IMR-90 (cell line): ENCODE measurements at regions not wholly inside any gene's neighbourhood (a gene's known extent, or its start where the extent isn't known, plus 50 kb on each side); places are given as distances from the start of the nearest gene placed in this dataset.

ENCODE experiments used
- ATAC-seq: fragments of 200-7000 bp; cut with Tn5 transposase; 2 replicates; pipeline ENCODE4 v1.9.1; 2020; ENCODE audit warnings: low read depth, mild to moderate bottlenecking, moderate library complexity
- BruUV-seq: library from RNA; stranded (reverse); fragments of 400-500 nt; replicated peaks from 2 replicates; lab custom pipeline; 2021; lab: Mats Ljungman, UMichigan
- CTCF ChIA-PET: fragments of 300-600 bp; formaldehyde crosslinking; extraction: SDS; loops from one replicate; lab custom pipeline; 2021; ENCODE audit warnings: antibody characterized with exemption; lab: Yijun Ruan, JAX
- POLR2A ChIA-PET: fragments of 300-600 bp; sonication (Branson Sonifier 250); formaldehyde crosslinking; loops from one replicate; lab custom pipeline; 2022; ENCODE audit warnings: antibody characterized with exemption; ENCODE audit not compliant: unreplicated experiment; lab: Charles Lee
- DNase-seq: peaks from one replicate; pipeline ENCODE4 v3.0.0; 2013
- H2AFZ ChIP-seq: replicated peaks from 2 replicates; pipeline ENCODE3; 2013; ENCODE audit warnings: low read length, mild to moderate bottlenecking; ENCODE audit not compliant: poor library complexity
- H2AK5ac ChIP-seq: 2 replicates; pipeline ENCODE4 v1.6.1; 2013; ENCODE audit warnings: low read depth, low read length, inconsistent platforms
- H2AK9ac ChIP-seq: replicated peaks from 2 replicates; pipeline ENCODE3; 2013; ENCODE audit warnings: mild to moderate bottlenecking, low read depth, low read length, moderate library complexity; ENCODE audit not compliant: poor library complexity
- H2BK120ac ChIP-seq: 2 replicates; pipeline ENCODE4 v1.6.1; 2013; ENCODE audit warnings: low read depth, low read length, inconsistent platforms
- H2BK15ac ChIP-seq: 3 replicates; pipeline ENCODE4 v1.6.1; 2013; ENCODE audit warnings: low read depth, low read length, inconsistent platforms
- H2BK20ac ChIP-seq: 2 replicates; pipeline ENCODE4 v1.6.1; 2013; ENCODE audit warnings: low read depth, mild to moderate bottlenecking, inconsistent platforms, low read length, moderate library complexity
- H2BK5ac ChIP-seq: 2 replicates; pipeline ENCODE4 v1.6.1; 2013; ENCODE audit warnings: mild to moderate bottlenecking, low read depth, low read length, inconsistent platforms; ENCODE audit not compliant: poor library complexity, severe bottlenecking
- H3K14ac ChIP-seq: replicated peaks from 2 replicates; pipeline ENCODE4 v1.6.1; 2013; ENCODE audit warnings: low read depth, low read length, inconsistent platforms
- H3K18ac ChIP-seq: 2 replicates; pipeline ENCODE4 v1.6.1; 2013; ENCODE audit warnings: low read depth, low read length, control low read depth
- H3K23ac ChIP-seq: 2 replicates; pipeline ENCODE4 v1.6.1; 2013; ENCODE audit warnings: low read depth, low read length, inconsistent platforms
- H3K27ac ChIP-seq: 2 replicates; pipeline ENCODE4 v1.5.1; 2013; ENCODE audit warnings: mild to moderate bottlenecking, control low read depth, low read length; ENCODE audit not compliant: insufficient read depth
- H3K27me3 ChIP-seq: 2 replicates; pipeline ENCODE4 v1.6.1; 2013; ENCODE audit warnings: low read length; ENCODE audit not compliant: control insufficient read depth, insufficient read depth
- H3K36me3 ChIP-seq: 2 replicates; pipeline ENCODE4 v1.6.1; 2013; ENCODE audit warnings: low read length, mixed read lengths; ENCODE audit not compliant: control insufficient read depth, insufficient read depth
- H3K4ac ChIP-seq: 2 replicates; pipeline ENCODE4 v1.6.1; 2013; ENCODE audit warnings: low read depth, low read length, inconsistent platforms
- H3K4me1 ChIP-seq: 2 replicates; pipeline ENCODE4 v1.6.1; 2013; ENCODE audit warnings: low read length, mixed read lengths; ENCODE audit not compliant: control insufficient read depth, insufficient read depth
- H3K4me2 ChIP-seq: 2 replicates; pipeline ENCODE4 v1.6.1; 2013; ENCODE audit warnings: low read depth, mild to moderate bottlenecking, control low read depth, low read length, moderate library complexity
- H3K4me3 ChIP-seq: 2 replicates; pipeline ENCODE4 v1.5.1; 2013; ENCODE audit warnings: low read depth, mild to moderate bottlenecking, control low read depth, low read length, moderate library complexity; ENCODE audit not compliant: insufficient read depth
- H3K56ac ChIP-seq: 2 replicates; pipeline ENCODE4 v1.6.1; 2013; ENCODE audit warnings: low read length, inconsistent platforms; ENCODE audit not compliant: insufficient read depth; ENCODE audit errors: extremely low read depth
- H3K79me1 ChIP-seq, 2 experiments: 2 replicates each; pipeline ENCODE4 v1.6.1; 2013; ENCODE audit warnings: low read length in 2 of 2, inconsistent platforms in 1 of 2, low read depth in 1 of 2
- H3K9ac ChIP-seq: 2 replicates; pipeline ENCODE4 v1.6.1; 2013; ENCODE audit warnings: low read depth, low read length, control low read depth
- H3K9me1 ChIP-seq: 2 replicates; pipeline ENCODE4 v1.6.1; 2013; ENCODE audit warnings: low read length, inconsistent platforms; ENCODE audit not compliant: insufficient read depth
- H3K9me3 ChIP-seq: 2 replicates; pipeline ENCODE4 v1.6.1; 2013; ENCODE audit warnings: low read length; ENCODE audit not compliant: control insufficient read depth, insufficient read depth
- H4K20me1 ChIP-seq: 2 replicates; pipeline ENCODE4 v1.6.1; 2013; ENCODE audit warnings: low read length, inconsistent platforms; ENCODE audit not compliant: insufficient read depth
- H4K5ac ChIP-seq: 2 replicates; pipeline ENCODE4 v1.6.1; 2013; ENCODE audit warnings: mild to moderate bottlenecking, low read depth, low read length, control low read depth
- H4K8ac ChIP-seq, 2 experiments: 2 replicates each; pipeline ENCODE4 v1.6.1; 2013; ENCODE audit warnings: low read depth in 2 of 2, low read length in 2 of 2, control low read depth in 1 of 2, inconsistent platforms in 1 of 2
- H4K91ac ChIP-seq: 2 replicates; pipeline ENCODE4 v1.6.1; 2013; ENCODE audit warnings: low read depth, low read length, inconsistent platforms; ENCODE audit not compliant: insufficient read depth
- BHLHE40 ChIP-seq: fragments of 150-350 bp; IDR thresholded peaks from 2 replicates; pipeline ENCODE4 v1.6.1; 2016; ENCODE audit warnings: mild to moderate bottlenecking, low read depth, low read length
- CEBPB ChIP-seq: IDR thresholded peaks from 2 replicates; pipeline ENCODE4 v1.6.1; 2012; ENCODE audit warnings: low read depth, low read length, improper control_type of control experiment
- CHD1 ChIP-seq: IDR thresholded peaks from 2 replicates; pipeline ENCODE4 v1.6.1; 2012; ENCODE audit warnings: low read depth, low read length, improper control_type of control experiment
- CTCF ChIP-seq: conservative IDR thresholded peaks from 2 replicates; pipeline ENCODE4 v1.5.1; 2012; ENCODE audit warnings: mild to moderate bottlenecking, low read depth, low read length, improper control_type of control experiment
- ELK1 ChIP-seq: fragments of 150-350 bp; IDR thresholded peaks from 2 replicates; pipeline ENCODE4 v1.6.1; 2016; ENCODE audit warnings: low read depth, mild to moderate bottlenecking, low read length, moderate library complexity, borderline replicate concordance
- FOS ChIP-seq: fragments of 150-350 bp; IDR thresholded peaks from 2 replicates; pipeline ENCODE4 v1.6.1; 2016; ENCODE audit warnings: low read depth, low read length
- MAFK ChIP-seq: IDR thresholded peaks from 2 replicates; pipeline ENCODE4 v1.6.1; 2012; ENCODE audit warnings: low read depth, low read length, improper control_type of control experiment
- NFE2L2 ChIP-seq: fragments of 150-350 bp; IDR thresholded peaks from 2 replicates; pipeline ENCODE4 v1.6.1; 2016; ENCODE audit warnings: low read depth, mild to moderate bottlenecking, low read length
- POLR2A ChIP-seq: IDR thresholded peaks from 2 replicates; pipeline ENCODE4 v1.6.1; 2012; ENCODE audit warnings: mild to moderate bottlenecking, low read depth, low read length
- RAD21 ChIP-seq: IDR thresholded peaks from 2 replicates; pipeline ENCODE4 v1.6.1; 2012; ENCODE audit warnings: low read length, improper control_type of control experiment
- SMC3 ChIP-seq: fragments of 150-350 bp; IDR thresholded peaks from 2 replicates; pipeline ENCODE4 v1.6.1; 2016; ENCODE audit warnings: low read depth, mild to moderate bottlenecking, antibody characterized with exemption, low read length, moderate library complexity
- USF2 ChIP-seq: fragments of 150-350 bp; IDR thresholded peaks from 2 replicates; pipeline ENCODE4 v1.6.1; 2017; ENCODE audit warnings: mild to moderate bottlenecking, antibody characterized with exemption, low read length, low read depth
- WGBS, 2 experiments: methylation state at CpG; one replicate each; pipeline versions ENCODE4 v1.1.5 to v1.1.7; 2013; ENCODE audit warnings: missing lambda C conversion rate in 2 of 2; ENCODE audit not compliant: insufficient read length in 1 of 2; ENCODE audit errors: extremely low coverage in 2 of 2; 5-methylcytosine and 5-hydroxymethylcytosine counted together
- dilution Hi-C: fragments of 300-500 bp; cut with HindIII; formaldehyde crosslinking; loops from one replicate; pipeline ENCODE4 v1.14.3; 2018; ENCODE audit warnings: low sequenced_read_pairs; ENCODE audit not compliant: unreplicated experiment
- in situ Hi-C: fragments of 300-500 bp; cut with MboI; formaldehyde crosslinking; loops from 3 replicates; pipeline ENCODE4 v1.14.3; 2019; ENCODE audit warnings: low sequenced_read_pairs, inconsistent platforms, mixed read lengths
- intact Hi-C: fragments of 100-400 bp; cut with micrococcal nuclease; formaldehyde crosslinking; loops from 2 replicates; pipeline ENCODE4 v1.10.0; 2022

- Histone ChIP-seq H2AK5ac (no peak overlapping the region), H3K4ac (no peak overlapping the region), H3K27me3 (peaks cover 9% of the 10 kb centered on the region), H2AK9ac (no peak overlapping the region), H3K36me3 (no peaks in the 10 kb centered on the region), H2BK20ac (no peak overlapping the region), H3K56ac (no peak overlapping the region), H3K4me3 (no peak overlapping the region), H3K4me2 (no peak overlapping the region), H2BK5ac (no peak overlapping the region), H3K9ac (no peak overlapping the region), H3K23ac (no peak overlapping the region), H4K5ac (no peak overlapping the region), H3K18ac (no peak overlapping the region), H3K27ac (no peak overlapping the region), H2BK120ac (no peak overlapping the region), H4K20me1 (no peaks in the 10 kb centered on the region), H3K9me1 (no peaks in the 10 kb centered on the region), H3K79me1 (no peaks in the 10 kb centered on the region), H2AFZ (no peak overlapping the region), H4K91ac (no peak overlapping the region), H3K9me3 (no peaks in the 10 kb centered on the region), H2BK15ac (no peak overlapping the region), H4K8ac (no peak overlapping the region), H3K14ac (no peak overlapping the region), H3K4me1 (no peaks in the 10 kb centered on the region)
- no CpG with 5 or more reads among the region's 7 CpGs for WGBS, 2 experiments
- ATAC-seq (no peak), DNase-seq (no peak)
- CTCF ChIA-PET, result no interaction called here
- TF ChIP-seq RAD21 (no peak), MAFK (no peak), BHLHE40 (no peak), CTCF (no peak), USF2 (no peak), CEBPB (no peak), ELK1 (no peak), SMC3 (no peak), FOS (no peak), POLR2A (no peak), CHD1 (no peak), NFE2L2 (no peak)
- in situ Hi-C loops (no loop called here), intact Hi-C loops (no loop called here), dilution Hi-C loops (no loop called here)
- POLR2A ChIA-PET, result no interaction called here
- no TSS peak for BruUV-seq
Observed at GRCh38 chr16:50455288-50455845, 86.6 kb upstream of the BRD7 start.
